Activated naive CD4-positive, alpha-beta T cell treated with anti-CD3 and anti-CD28 coated beads, Interleukin-2, amount 10 ng/mL, durations not matched to agents 7 days and 5 days (primary cell): ENCODE measurements at regions not wholly inside any gene's neighbourhood (a gene's known extent, or its start where the extent isn't known, plus 50 kb on each side); places are given as distances from the start of the nearest gene placed in this dataset.

Experiments
- CTCF ChIA-PET: fragments of 350-600 bp; sonication (Branson Sonifier 250); formaldehyde crosslinking; loops from one replicate; lab custom pipeline; 2021; ENCODE audit warnings: antibody characterized with exemption; lab: Charles Lee
- DNase-seq: peaks from one replicate; pipeline ENCODE4 v3.0.0-alpha.2; 2020
- H3K27ac Mint-ChIP-seq: one replicate; pipeline ENCODE4 v1.8.0; 2021; ENCODE audit warnings: mild to moderate bottlenecking, moderate library complexity, mixed read lengths
- H3K27me3 Mint-ChIP-seq: one replicate; pipeline ENCODE4 v1.8.0; 2021; ENCODE audit warnings: mild to moderate bottlenecking, mixed read lengths
- H3K36me3 Mint-ChIP-seq: one replicate; pipeline ENCODE4 v1.8.0; 2021; ENCODE audit warnings: mixed read lengths
- H3K4me1 Mint-ChIP-seq: one replicate; pipeline ENCODE4 v1.8.0; 2021; ENCODE audit warnings: mixed read lengths
- H3K4me3 Mint-ChIP-seq: one replicate; pipeline ENCODE4 v1.8.0; 2021; ENCODE audit warnings: mild to moderate bottlenecking, moderate library complexity, mixed read lengths
- H3K9me3 Mint-ChIP-seq: one replicate; pipeline ENCODE4 v1.8.0; 2021; ENCODE audit warnings: mixed read lengths

DNA sequence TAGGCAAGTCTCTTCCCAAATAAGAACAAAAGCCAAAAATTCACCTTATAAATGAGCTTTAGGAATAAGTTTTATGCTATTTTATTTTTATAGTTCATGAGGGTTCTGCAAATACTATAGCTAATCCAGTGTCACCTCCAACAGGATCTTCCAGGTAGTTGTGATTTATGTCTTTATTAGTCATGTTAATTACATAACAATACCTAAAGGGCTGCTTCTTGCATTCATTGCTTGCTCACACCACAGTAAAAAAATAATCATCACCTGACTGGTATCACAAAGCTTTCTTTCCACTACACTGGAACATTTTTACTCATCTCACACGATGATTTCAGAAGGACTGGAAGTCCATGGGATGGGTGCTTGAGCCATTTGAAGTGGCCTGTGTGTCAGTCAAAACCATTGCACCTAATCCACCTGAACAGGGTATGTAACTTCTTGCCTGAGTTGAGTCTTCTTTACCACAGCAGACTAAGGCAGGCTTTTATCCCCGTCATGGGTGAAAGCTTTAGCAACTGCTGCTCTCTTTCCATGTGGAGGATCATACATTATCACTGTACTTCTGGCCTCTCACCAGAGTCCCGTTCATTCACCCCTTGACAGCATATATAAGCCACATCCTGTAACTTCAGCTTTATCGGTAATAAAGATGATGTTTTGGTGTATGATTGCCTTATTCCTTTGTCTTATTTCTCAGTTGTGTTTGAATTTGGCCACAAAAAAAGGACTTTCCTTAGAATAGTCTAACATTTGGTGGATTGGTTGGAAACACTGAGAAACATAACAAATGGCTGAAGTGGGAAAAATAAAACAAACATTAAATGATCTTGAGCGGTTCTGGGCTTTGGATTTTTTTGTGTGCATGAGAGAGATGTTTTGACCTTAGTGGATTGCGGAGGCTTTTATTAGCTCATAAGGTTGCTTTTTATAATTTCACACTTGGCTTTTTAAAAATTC, 382.6 kb upstream of the THBS1 start:
- CTCF ChIA-PET, result no interaction called here
- Mint-ChIP-seq H3K27ac (no peak overlapping the region), H3K4me1 (no peaks in the 10 kb centered on the region), H3K9me3 (no peaks in the 10 kb centered on the region), H3K36me3 (no peaks in the 10 kb centered on the region), H3K27me3 (no peaks in the 10 kb centered on the region), H3K4me3 (no peak overlapping the region)
- DNase-seq, result no peak

DNA sequence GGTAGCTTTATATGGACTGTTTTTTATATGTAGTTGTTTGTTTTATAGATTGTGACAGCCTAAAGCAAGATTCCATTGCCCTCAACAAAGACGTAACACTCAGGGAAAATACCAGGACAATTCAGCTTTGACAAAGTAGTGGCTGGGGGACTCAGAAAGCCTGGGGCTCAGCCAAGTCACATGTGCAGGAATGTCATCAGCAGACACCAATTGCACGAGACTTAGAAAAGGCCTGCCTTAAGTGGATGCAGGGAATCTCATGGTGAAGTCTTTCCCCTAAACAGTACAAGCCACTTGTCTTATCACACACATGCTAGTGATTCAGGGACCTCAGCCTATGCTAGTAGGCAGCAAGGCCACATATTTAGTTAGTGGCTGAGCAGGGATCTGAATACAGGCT, 381.8 kb upstream of the THBS1 start:
- Mint-ChIP-seq H3K27ac (no peak overlapping the region), H3K27me3 (no peaks in the 10 kb centered on the region), H3K36me3 (no peaks in the 10 kb centered on the region), H3K4me1 (no peaks in the 10 kb centered on the region), H3K9me3 (no peaks in the 10 kb centered on the region), H3K4me3 (no peak overlapping the region)
- CTCF ChIA-PET, result no interaction called here
- DNase-seq, result no peak

DNA sequence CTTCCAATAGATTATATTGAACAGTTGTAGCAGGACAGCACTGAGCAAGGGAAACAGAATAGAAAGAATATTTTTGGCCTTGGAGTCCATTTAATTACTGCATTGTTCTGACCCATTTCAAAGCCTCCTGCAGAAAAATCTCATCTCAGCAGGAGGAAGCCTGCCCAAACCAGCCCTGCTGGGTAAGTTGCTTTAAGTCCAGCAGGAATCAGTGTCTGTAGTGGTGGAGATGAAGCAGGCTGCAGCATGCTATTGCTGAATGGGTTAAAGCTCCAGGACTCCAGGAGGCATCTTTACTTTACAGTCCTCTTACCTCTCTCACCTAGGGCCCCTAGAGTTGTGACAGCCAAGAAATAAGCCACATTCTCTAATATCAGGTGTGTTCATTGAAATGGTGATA, 380.3 kb upstream of the THBS1 start:
- no peak overlapping the region for H3K27ac Mint-ChIP-seq
- H3K27me3 Mint-ChIP-seq, result no peaks in the 10 kb centered on the region
- no peak overlapping the region for H3K4me3 Mint-ChIP-seq
- no peak for DNase-seq
- no peaks in the 10 kb centered on the region for H3K9me3 Mint-ChIP-seq
- H3K36me3 Mint-ChIP-seq, result no peaks in the 10 kb centered on the region
- no peaks in the 10 kb centered on the region for H3K4me1 Mint-ChIP-seq
- CTCF ChIA-PET, result no interaction called here

DNA sequence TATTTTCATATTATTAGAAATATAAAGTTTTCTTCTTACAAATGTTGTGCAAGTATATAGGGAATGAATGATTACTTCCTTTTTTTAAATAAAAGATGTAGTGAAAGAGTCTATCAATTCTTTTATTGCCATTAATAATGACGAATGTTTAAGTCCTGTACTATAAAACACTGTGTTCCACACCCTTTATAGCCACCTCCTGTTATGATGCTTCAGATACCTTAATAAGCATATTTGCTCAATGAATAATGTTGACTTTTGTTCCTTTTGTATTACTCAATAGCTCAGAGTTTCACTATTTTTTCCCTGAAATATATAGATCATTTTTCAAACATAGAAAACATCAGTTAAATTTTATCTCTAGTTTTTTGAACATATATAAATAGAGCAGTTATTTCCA, 378.2 kb upstream of the THBS1 start:
- no peaks in the 10 kb centered on the region for H3K27me3 Mint-ChIP-seq
- no peak for DNase-seq
- no peak overlapping the region for H3K27ac Mint-ChIP-seq
- H3K36me3 Mint-ChIP-seq, result no peaks in the 10 kb centered on the region
- H3K4me3 Mint-ChIP-seq, result no peak overlapping the region
- no peaks in the 10 kb centered on the region for H3K9me3 Mint-ChIP-seq
- no peaks in the 10 kb centered on the region for H3K4me1 Mint-ChIP-seq
- CTCF ChIA-PET, result no interaction called here

DNA sequence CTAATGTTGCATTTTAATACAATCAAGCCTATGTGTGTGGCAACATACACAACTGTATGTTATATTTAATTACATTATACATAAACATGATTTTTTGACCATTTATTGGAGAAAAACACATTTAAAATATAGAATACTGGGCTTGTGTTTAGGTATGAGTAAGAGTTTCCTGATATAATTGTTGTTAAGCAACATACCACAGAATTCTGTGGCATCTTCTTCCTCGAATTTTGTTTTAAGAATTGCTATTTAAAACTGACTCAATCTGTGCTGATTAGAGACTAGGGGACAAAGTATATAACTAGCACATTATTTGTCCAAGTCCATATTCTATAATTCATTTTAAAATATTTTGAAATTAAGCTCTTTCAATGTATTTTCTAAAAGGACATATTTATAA, 376.8 kb upstream of the THBS1 start:
- H3K4me1 Mint-ChIP-seq, result no peaks in the 10 kb centered on the region
- DNase-seq, result no peak
- no peaks in the 10 kb centered on the region for H3K36me3 Mint-ChIP-seq
- CTCF ChIA-PET, result no interaction called here
- no peaks in the 10 kb centered on the region for H3K27me3 Mint-ChIP-seq
- no peak overlapping the region for H3K4me3 Mint-ChIP-seq
- no peak overlapping the region for H3K27ac Mint-ChIP-seq
- H3K9me3 Mint-ChIP-seq, result no peaks in the 10 kb centered on the region

DNA sequence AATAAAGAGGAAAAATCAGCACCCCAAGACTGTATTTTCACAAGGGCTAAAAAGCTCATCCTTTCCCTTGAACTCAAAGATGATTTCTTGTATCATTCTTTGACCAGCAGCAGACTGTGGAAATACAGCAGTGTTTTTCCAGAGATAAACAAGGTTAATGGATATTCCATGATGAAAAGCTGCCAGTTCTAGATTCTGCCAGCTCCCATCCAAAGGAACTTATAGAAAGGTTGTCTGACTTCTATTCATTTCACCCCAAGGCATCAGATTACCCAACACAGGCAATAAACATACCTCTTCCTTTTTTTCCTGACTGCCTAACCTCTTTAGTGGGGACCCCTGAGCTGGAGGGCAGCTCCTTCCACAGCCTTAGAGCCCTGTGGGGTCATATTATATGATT, 375.8 kb upstream of the THBS1 start:
- Mint-ChIP-seq H3K4me3 (no peak overlapping the region), H3K27ac (no peak overlapping the region)

DNA sequence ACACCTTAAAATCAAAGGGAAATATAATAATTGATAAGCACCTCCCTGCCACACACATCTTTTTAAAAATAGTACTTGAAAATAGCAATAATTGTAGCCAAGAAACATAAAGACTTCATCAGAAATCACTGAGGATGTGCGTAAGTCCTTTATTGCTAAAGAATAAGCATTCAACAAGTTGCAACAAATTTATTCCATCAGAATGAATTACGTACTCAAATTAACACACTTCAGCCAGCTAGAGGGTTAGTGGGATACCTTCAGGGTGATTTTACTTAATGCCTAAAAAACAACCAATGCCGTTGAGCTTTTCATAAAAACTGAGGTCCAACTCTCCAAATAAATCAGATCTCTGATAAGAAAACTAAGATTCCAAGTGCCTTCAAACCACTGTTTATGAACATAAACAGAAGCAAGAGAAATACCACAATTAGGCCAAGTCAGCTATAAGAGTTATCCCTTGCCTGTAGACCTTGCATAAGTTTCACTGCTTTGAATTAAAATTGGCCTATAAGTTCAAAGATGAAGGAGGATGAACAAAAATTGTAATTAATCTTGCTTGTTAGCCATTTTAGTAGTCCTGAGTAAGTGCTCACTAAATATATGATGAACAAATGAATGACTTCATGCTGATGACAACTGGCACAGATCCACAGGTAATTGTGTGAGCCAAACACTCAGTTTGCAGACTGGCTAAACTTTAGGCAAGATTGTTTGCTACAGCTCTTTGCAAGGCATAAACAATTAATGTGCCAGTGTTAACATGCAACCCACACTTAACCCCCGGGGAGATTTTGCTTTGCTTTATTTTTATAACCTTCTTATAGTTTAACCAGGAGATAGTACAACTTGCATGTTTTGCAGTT, 375.1 kb upstream of the THBS1 start:
- H3K36me3 Mint-ChIP-seq, result no peaks in the 10 kb centered on the region
- H3K4me3 Mint-ChIP-seq, result no peak overlapping the region
- no peak overlapping the region for H3K27ac Mint-ChIP-seq
- H3K9me3 Mint-ChIP-seq, result no peaks in the 10 kb centered on the region
- DNase-seq, result no peak
- CTCF ChIA-PET, result no interaction called here
- H3K27me3 Mint-ChIP-seq, result no peaks in the 10 kb centered on the region
- no peaks in the 10 kb centered on the region for H3K4me1 Mint-ChIP-seq

More for the DNA sequence above, 375.8 kb upstream of the THBS1 start:
- Mint-ChIP-seq H3K36me3 (no peaks in the 10 kb centered on the region), H3K4me1 (no peaks in the 10 kb centered on the region), H3K27me3 (no peaks in the 10 kb centered on the region), H3K9me3 (no peaks in the 10 kb centered on the region)
- CTCF ChIA-PET, result no interaction called here
- no peak for DNase-seq

DNA sequence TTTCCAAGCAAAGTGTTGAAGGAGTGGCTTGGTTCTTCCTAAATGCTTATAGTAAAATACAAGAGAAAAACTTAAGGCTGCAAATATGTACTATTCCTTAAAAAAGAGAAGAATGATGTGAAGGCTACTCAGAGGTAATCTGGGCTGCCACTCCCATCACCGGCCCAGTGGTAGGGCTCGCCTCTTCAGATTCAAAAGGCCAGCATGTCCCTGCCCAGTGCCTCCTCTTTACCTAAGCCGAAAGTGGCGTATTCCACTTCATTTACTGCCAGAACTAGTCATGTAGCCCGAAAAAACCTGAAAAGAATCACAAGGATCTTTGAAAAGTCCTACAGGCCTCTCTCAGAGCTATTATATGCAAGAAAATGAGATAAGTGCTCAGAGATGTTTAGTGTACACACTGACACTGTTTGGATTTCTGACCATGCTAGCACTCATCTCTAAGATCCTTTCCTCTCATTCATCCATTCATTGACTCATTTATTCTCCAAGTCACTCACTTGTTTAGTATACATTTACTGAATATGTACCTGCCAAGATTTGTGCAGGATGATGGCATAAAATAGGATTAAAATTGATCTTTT, 373.3 kb upstream of the THBS1 start:
- CTCF ChIA-PET, result interaction anchor here (1.4 kb wide), 1 partner anchor 19 kb away, joined by 4 read pairs; no protein-coding TSS in a partner anchor
- H3K9me3 Mint-ChIP-seq, result no peaks in the 10 kb centered on the region

DNA sequence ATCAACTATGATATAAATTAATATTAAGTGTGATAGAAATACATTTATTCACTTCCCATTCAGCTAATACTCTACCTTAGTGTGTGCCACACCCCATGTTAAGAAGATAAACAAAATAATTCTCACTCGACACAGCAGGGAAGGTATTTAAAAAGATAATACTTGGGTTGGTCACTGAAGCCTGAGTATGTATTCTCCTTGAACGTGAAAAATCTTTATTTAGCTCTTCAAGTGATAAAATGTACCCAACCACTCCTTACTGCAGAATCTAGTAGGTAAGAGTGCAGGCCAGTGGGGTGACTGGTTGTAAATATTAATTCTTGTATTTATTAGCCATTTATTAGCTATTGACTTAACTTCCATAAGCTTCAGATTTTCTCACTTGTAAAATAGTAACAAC, 372.7 kb upstream of the THBS1 start:
- Mint-ChIP-seq H3K4me3 (no peak overlapping the region), H3K27ac (no peak overlapping the region), H3K9me3 (no peaks in the 10 kb centered on the region), H3K27me3 (no peaks in the 10 kb centered on the region), H3K4me1 (no peaks in the 10 kb centered on the region), H3K36me3 (no peaks in the 10 kb centered on the region)
- DNase-seq, result no peak
- CTCF ChIA-PET, result interaction anchor here (1.4 kb wide), 1 partner anchor 20 kb away, joined by 4 read pairs; no protein-coding TSS in a partner anchor

More for the DNA sequence above, 373.3 kb upstream of the THBS1 start:
- no peak for DNase-seq
- Mint-ChIP-seq H3K27ac (no peak overlapping the region), H3K36me3 (no peaks in the 10 kb centered on the region), H3K4me1 (no peaks in the 10 kb centered on the region), H3K27me3 (no peaks in the 10 kb centered on the region), H3K4me3 (no peak overlapping the region)

DNA sequence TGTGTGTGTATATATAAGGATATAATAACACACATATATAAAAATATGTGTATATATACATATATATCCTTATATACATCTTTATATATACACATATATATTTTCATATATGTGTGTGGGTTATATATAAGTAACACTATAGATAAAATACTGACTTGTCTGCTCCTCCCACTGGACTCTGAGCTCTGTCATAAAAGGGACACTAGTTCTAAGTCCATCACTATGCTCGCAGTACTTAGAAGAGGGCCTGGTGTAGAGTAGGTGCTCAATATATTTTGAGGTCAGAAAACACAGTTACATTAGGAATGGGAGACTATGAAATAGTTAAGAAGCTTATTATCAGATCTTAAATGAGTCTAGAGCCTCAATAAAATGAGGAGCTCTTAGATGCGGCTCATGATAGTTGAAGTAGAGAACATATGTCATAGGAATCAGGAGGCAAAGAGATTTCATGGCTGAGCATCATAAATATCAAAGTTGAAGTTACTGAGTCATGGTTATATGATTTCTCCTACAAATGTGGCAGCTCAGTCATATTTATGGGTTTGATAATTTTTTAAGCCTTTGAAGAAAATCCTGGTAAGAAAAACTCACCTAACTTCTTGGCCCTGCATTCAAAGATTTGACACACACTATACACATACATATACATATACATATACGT, 371.2 kb upstream of the THBS1 start:
- H3K36me3 Mint-ChIP-seq, result no peaks in the 10 kb centered on the region
- H3K4me3 Mint-ChIP-seq, result no peak overlapping the region
- CTCF ChIA-PET, result no interaction called here
- H3K27ac Mint-ChIP-seq, result no peak overlapping the region
- H3K27me3 Mint-ChIP-seq, result no peaks in the 10 kb centered on the region
- H3K9me3 Mint-ChIP-seq, result no peaks in the 10 kb centered on the region
- no peaks in the 10 kb centered on the region for H3K4me1 Mint-ChIP-seq
- no peak for DNase-seq

DNA sequence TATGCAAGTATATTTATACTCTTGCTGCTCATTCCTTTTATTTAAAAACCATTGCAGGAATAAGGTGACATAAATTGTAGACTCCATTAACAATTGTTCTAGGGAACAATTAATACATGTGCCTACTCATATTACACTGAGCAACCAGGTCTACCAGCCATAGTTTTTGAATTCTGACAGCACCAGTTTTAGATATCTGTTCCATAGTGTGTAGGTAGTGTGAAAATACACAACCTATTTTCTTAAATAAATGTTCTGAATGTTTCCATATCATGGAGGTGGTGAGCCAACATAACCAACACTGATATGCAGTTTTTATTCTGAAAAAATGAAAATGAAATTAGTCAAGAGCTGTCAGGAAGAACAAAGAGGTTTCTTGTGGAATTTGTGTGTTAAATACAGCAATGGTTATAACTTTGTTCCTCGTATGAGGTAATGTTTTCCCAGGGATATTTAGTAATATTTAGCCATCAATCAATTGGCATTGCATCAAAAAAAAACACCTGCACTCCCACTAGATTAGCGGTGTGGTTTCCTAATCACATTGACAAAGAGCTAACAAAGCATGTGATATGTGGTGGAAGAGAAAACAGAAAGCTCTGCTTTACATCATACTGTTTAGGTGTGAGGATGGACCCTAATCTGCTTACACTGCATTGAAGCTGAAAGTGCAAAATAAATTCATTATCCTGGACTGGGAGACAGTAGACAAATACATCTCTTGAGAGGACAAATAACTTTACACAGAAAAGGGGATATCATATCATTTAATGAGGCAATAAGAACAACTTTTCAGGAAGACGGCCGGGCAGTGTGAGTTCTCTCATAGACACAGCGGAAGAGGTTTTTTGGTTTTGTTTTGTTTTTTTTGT, 369.5 kb upstream of the THBS1 start:
- H3K4me1 Mint-ChIP-seq, result no peaks in the 10 kb centered on the region

DNA sequence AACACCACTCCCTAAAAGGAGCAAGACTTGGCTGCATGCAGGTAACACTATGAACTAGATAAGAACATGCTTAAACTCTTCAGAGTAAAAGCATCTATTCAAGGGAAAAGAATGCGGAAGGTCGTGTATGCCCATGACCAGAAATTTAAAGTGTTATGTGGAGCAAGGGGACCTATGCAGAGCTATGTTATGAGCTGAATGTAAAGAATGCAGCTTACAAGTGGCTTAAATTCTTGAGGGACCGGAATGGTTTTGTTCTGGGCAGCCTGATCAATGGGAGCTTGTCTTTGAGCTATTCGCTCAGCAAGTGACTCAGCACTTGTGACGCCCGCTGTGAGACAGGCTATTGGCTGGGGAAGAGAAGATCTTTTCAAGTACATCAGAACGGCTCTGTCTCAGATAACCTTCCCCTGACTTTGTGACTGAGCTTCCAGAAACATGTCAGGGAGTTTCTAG, 367.5 kb upstream of the THBS1 start:
- Mint-ChIP-seq H3K9me3 (no peaks in the 10 kb centered on the region), H3K4me1 (no peaks in the 10 kb centered on the region), H3K27me3 (no peaks in the 10 kb centered on the region), H3K36me3 (no peaks in the 10 kb centered on the region), H3K27ac (no peak overlapping the region), H3K4me3 (no peak overlapping the region)
- CTCF ChIA-PET, result no interaction called here
- no peak for DNase-seq

More for the DNA sequence above, 369.5 kb upstream of the THBS1 start:
- H3K4me3 Mint-ChIP-seq, result no peak overlapping the region
- H3K27me3 Mint-ChIP-seq, result no peaks in the 10 kb centered on the region
- no peak overlapping the region for H3K27ac Mint-ChIP-seq
- no peaks in the 10 kb centered on the region for H3K9me3 Mint-ChIP-seq
- no peak for DNase-seq
- H3K36me3 Mint-ChIP-seq, result no peaks in the 10 kb centered on the region
- CTCF ChIA-PET, result no interaction called here

DNA sequence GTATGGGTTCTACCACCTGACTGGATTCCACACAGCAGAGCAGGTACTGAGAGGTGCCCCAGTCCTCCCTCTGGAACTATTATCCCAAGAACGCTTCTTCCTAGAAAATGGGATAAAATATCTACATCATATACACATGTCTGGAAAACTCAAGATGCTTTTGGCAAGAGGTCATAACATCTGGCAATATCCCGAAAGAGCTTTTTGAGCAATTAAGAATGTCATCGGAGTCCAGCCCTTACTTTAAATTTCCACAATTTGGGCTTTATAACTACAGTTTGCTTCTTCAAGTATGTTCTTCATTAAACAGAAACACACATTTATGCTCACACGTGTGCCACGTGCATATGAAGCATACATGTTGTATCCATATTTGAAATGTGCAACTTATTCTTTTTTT, 365.9 kb upstream of the THBS1 start:
- no peaks in the 10 kb centered on the region for H3K36me3 Mint-ChIP-seq
- no peaks in the 10 kb centered on the region for H3K4me1 Mint-ChIP-seq
- no peak overlapping the region for H3K4me3 Mint-ChIP-seq
- H3K27ac Mint-ChIP-seq, result no peak overlapping the region
- H3K9me3 Mint-ChIP-seq, result no peaks in the 10 kb centered on the region
- CTCF ChIA-PET, result no interaction called here
- DNase-seq, result no peak
- no peaks in the 10 kb centered on the region for H3K27me3 Mint-ChIP-seq
